Smooth muscle cell (in vitro differentiated cells): ENCODE measurements at regions not wholly inside any gene's neighbourhood (a gene's known extent, or its start where the extent isn't known, plus 50 kb on each side); places are given as distances from the start of the nearest gene placed in this dataset.

Source experiments
- DNase-seq: peaks from one replicate; lab custom pipeline; 2025; ENCODE audit not compliant: unreplicated experiment; lab: John Stamatoyannopoulos, UW
- H2AFZ ChIP-seq: fragments of 200-600 bp; sonication (generic); 2 replicates; pipeline ENCODE4 v1.6.0; 2016; ENCODE audit warnings: antibody characterized with exemption, low read depth, mild to moderate bottlenecking
- H3F3A ChIP-seq: fragments of 200-600 bp; sonication (generic); 2 replicates; pipeline ENCODE4 v1.6.0; 2017; ENCODE audit warnings: antibody characterized with exemption, low read depth
- H3K27ac ChIP-seq: fragments of 200-600 bp; sonication (generic); 2 replicates; pipeline ENCODE4 v1.5.1; 2016; ENCODE audit warnings: low read depth, mild to moderate bottlenecking
- H3K27me3 ChIP-seq: fragments of 200-600 bp; sonication (generic); 2 replicates; pipeline ENCODE4 v1.6.1; 2016; ENCODE audit warnings: low read depth, mild to moderate bottlenecking
- H3K36me3 ChIP-seq: fragments of 200-600 bp; sonication (generic); 2 replicates; pipeline ENCODE4 v1.5.1; 2016; ENCODE audit warnings: low read depth
- H3K4me1 ChIP-seq: fragments of 200-600 bp; sonication (generic); 2 replicates; pipeline ENCODE4 v1.5.1; 2016; ENCODE audit warnings: low read depth
- H3K4me2 ChIP-seq: fragments of 200-600 bp; sonication (generic); 2 replicates; pipeline ENCODE4 v1.6.0; 2016; ENCODE audit warnings: mild to moderate bottlenecking
- H3K4me3 ChIP-seq: fragments of 200-600 bp; sonication (generic); 2 replicates; pipeline ENCODE4 v1.5.1; 2016; ENCODE audit warnings: mild to moderate bottlenecking
- H3K79me2 ChIP-seq: fragments of 200-600 bp; sonication (generic); 2 replicates; pipeline ENCODE4 v1.6.0; 2016; ENCODE audit warnings: low read depth, mild to moderate bottlenecking
- H3K9ac ChIP-seq: fragments of 200-600 bp; sonication (generic); 2 replicates; pipeline ENCODE4 v1.6.0; 2016; ENCODE audit warnings: low read depth
- H3K9me3 ChIP-seq: fragments of 200-600 bp; sonication (generic); replicated peaks from 2 replicates; pipeline ENCODE4 v1.5.1; 2016; ENCODE audit warnings: low read depth
- H4K20me1 ChIP-seq: fragments of 200-600 bp; sonication (generic); 2 replicates; pipeline ENCODE4 v1.6.0; 2016; ENCODE audit warnings: low read depth
- WGBS: methylation state at CpG from one replicate; pipeline ENCODE4 v1.1.7; 2016; ENCODE audit warnings: low lambda C conversion rate; 5-methylcytosine and 5-hydroxymethylcytosine counted together
- TF ChIP-seq, protein P1 (sequence below): fragments of 200-600 bp; sonication (generic); IDR thresholded peaks from 2 replicates; pipeline ENCODE4 v1.5.1; 2017; ENCODE audit warnings: borderline replicate concordance, mild to moderate bottlenecking, antibody characterized with exemption; ENCODE audit not compliant: insufficient read depth, poor library complexity, severe bottlenecking

- no peaks in the 10 kb centered on the region for H3K79me2 ChIP-seq
Observed at GRCh38 chr18:76265497-76266235, 229.4 kb downstream of the ZNF516 start.

GRCh38 chr18:76264876-76265250, 230.2 kb downstream of the ZNF516 start:
- TF ChIP-seq, protein P1, sequence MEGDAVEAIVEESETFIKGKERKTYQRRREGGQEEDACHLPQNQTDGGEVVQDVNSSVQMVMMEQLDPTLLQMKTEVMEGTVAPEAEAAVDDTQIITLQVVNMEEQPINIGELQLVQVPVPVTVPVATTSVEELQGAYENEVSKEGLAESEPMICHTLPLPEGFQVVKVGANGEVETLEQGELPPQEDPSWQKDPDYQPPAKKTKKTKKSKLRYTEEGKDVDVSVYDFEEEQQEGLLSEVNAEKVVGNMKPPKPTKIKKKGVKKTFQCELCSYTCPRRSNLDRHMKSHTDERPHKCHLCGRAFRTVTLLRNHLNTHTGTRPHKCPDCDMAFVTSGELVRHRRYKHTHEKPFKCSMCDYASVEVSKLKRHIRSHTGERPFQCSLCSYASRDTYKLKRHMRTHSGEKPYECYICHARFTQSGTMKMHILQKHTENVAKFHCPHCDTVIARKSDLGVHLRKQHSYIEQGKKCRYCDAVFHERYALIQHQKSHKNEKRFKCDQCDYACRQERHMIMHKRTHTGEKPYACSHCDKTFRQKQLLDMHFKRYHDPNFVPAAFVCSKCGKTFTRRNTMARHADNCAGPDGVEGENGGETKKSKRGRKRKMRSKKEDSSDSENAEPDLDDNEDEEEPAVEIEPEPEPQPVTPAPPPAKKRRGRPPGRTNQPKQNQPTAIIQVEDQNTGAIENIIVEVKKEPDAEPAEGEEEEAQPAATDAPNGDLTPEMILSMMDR = no peak
- Histone ChIP-seq H3K27ac (no peak overlapping the region), H3K36me3 (no peaks in the 10 kb centered on the region), H3K4me1 (peaks cover 21% of the 10 kb centered on the region), H3K4me2 (no peak overlapping the region), H3K79me2 (no peaks in the 10 kb centered on the region), H3K27me3 (no peaks in the 10 kb centered on the region), H3K9ac (no peak overlapping the region), H3K9me3 (no peaks in the 10 kb centered on the region), H2AFZ (no peak overlapping the region), H3F3A (no peaks in the 10 kb centered on the region), H3K4me3 (no peak overlapping the region), H4K20me1 (no peaks in the 10 kb centered on the region)
- 68% methylated on average over 10 of the region's 10 CpGs for WGBS
- DNase-seq = no peak

More at GRCh38 chr18:76265497-76266235, 229.4 kb downstream of the ZNF516 start:
- no peak for DNase-seq
- TF ChIP-seq, protein P1 = no peak
- 51% methylated on average over 9 of the region's 9 CpGs for WGBS
- Histone ChIP-seq H3K4me3 (peak overlapping the region; percentile 34), H3K9me3 (no peaks in the 10 kb centered on the region), H2AFZ (peak overlapping the region; percentile 76), H4K20me1 (no peaks in the 10 kb centered on the region), H3K9ac (peak overlapping the region; percentile 51), H3K4me1 (peaks cover 21% of the 10 kb centered on the region), H3K27ac (peak overlapping the region; percentile 45), H3K27me3 (no peaks in the 10 kb centered on the region), H3K36me3 (no peaks in the 10 kb centered on the region), H3K4me2 (peak overlapping the region; percentile 77), H3F3A (no peaks in the 10 kb centered on the region)

GRCh38 chr18:76264198-76264875, 230.7 kb downstream of the ZNF516 start:
- Histone ChIP-seq H3K4me2 (no peak overlapping the region), H2AFZ (no peak overlapping the region), H3K27me3 (no peaks in the 10 kb centered on the region), H3K9ac (no peak overlapping the region), H3K9me3 (no peaks in the 10 kb centered on the region), H4K20me1 (no peaks in the 10 kb centered on the region), H3K79me2 (no peaks in the 10 kb centered on the region), H3K4me1 (peaks cover 21% of the 10 kb centered on the region), H3K4me3 (no peak overlapping the region), H3K36me3 (no peaks in the 10 kb centered on the region), H3F3A (no peaks in the 10 kb centered on the region), H3K27ac (no peak overlapping the region)
- TF ChIP-seq, protein P1 = no peak
- DNase-seq = no peak
- 95% methylated on average over 18 of the region's 18 CpGs for WGBS
